ENCODE measurements at regions not wholly inside any gene's neighbourhood (a gene's known extent, or its start where the extent isn't known, plus 50 kb on each side); places are given as distances from the start of the nearest gene placed in this dataset.
"Not testable (repeated sequence)": the region's sequence is repeated elsewhere in the genome, so short reads cannot be mapped to it uniquely, and the experiment has no call there.

- no peak for TF ChIP-seq CTCF (conservative IDR thresholded peaks at IDR 0.05; ENCODE audit: low read depth, low read length)
- TF ChIP-seq EZH2 (IDR thresholded peaks at IDR 0.05; ENCODE audit: borderline replicate concordance, low read depth, low read length, poor library complexity, severe bottlenecking) = no peak
- no peaks in the 10 kb centered on the region for H3K9me3 ChIP-seq (ENCODE audit: low read depth, low read length, poor library complexity, severe bottlenecking)
- H3K4me3 ChIP-seq (ENCODE audit: low read depth, low read length, poor library complexity, severe bottlenecking) = no peak overlapping the region
- no peak overlapping the region for H3K27ac ChIP-seq (ENCODE audit: low read depth, low read length, poor library complexity, severe bottlenecking)
- no peaks in the 10 kb centered on the region for H3K4me1 ChIP-seq (ENCODE audit: insufficient read depth, low read length, poor library complexity, severe bottlenecking)
- H3K36me3 ChIP-seq (ENCODE audit: insufficient read depth, low read length, poor library complexity, severe bottlenecking) = no peaks in the 10 kb centered on the region
- BruUV-seq (replicated peaks) = no TSS peak
- intact Hi-C loops (cut with micrococcal nuclease; ENCODE audit: unreplicated experiment) = no loop called here
- no peaks in the 10 kb centered on the region for H3K27me3 ChIP-seq (replicated peaks; ENCODE audit: insufficient read depth, low read depth, low read length, poor library complexity)
- ChIA-PET POLR2A (ENCODE audit: low non-redundant PET) (no interaction called here), CTCF (no interaction called here)
- DNase-seq (ENCODE audit: low spot score) = no peak
Observed at GRCh38 chr4:55278316-55278715, 67.7 kb upstream of the SRD5A3 start.

- intact Hi-C loops (cut with micrococcal nuclease; ENCODE audit: unreplicated experiment); H3K36me3 ChIP-seq (ENCODE audit: insufficient read depth, low read length, poor library complexity, severe bottlenecking); H3K27me3 ChIP-seq (replicated peaks; ENCODE audit: insufficient read depth, low read depth, low read length, poor library complexity); H3K4me3 ChIP-seq (ENCODE audit: low read depth, low read length, poor library complexity, severe bottlenecking); CTCF ChIA-PET; H3K4me1 ChIP-seq (ENCODE audit: insufficient read depth, low read length, poor library complexity, severe bottlenecking); H3K9me3 ChIP-seq (ENCODE audit: low read depth, low read length, poor library complexity, severe bottlenecking); DNase-seq (ENCODE audit: low spot score); H3K27ac ChIP-seq (ENCODE audit: low read depth, low read length, poor library complexity, severe bottlenecking); BruUV-seq (replicated peaks); POLR2A ChIA-PET (ENCODE audit: low non-redundant PET): not testable (repeated sequence)
Observed at GRCh38 chr4:55280474-55280873, 65.6 kb upstream of the SRD5A3 start.

- DNase-seq (ENCODE audit: low spot score); intact Hi-C loops (cut with micrococcal nuclease; ENCODE audit: unreplicated experiment); H3K36me3 ChIP-seq (ENCODE audit: insufficient read depth, low read length, poor library complexity, severe bottlenecking); CTCF ChIA-PET; H3K27ac ChIP-seq (ENCODE audit: low read depth, low read length, poor library complexity, severe bottlenecking); H3K9me3 ChIP-seq (ENCODE audit: low read depth, low read length, poor library complexity, severe bottlenecking); POLR2A ChIA-PET (ENCODE audit: low non-redundant PET); H3K27me3 ChIP-seq (replicated peaks; ENCODE audit: insufficient read depth, low read depth, low read length, poor library complexity); H3K4me1 ChIP-seq (ENCODE audit: insufficient read depth, low read length, poor library complexity, severe bottlenecking); H3K4me3 ChIP-seq (ENCODE audit: low read depth, low read length, poor library complexity, severe bottlenecking); BruUV-seq (replicated peaks): not testable (repeated sequence)
Observed at GRCh38 chr4:55281118-55281683, 64.8 kb upstream of the SRD5A3 start.

GRCh38 chr4:55284331-55284730, 61.7 kb upstream of the SRD5A3 start:
- no peak for DNase-seq (ENCODE audit: low spot score)
- ChIA-PET POLR2A (ENCODE audit: low non-redundant PET) (no interaction called here), CTCF (no interaction called here)
- intact Hi-C loops (cut with micrococcal nuclease; ENCODE audit: unreplicated experiment) = no loop called here
- no peaks in the 10 kb centered on the region for H3K27me3 ChIP-seq (replicated peaks; ENCODE audit: insufficient read depth, low read depth, low read length, poor library complexity)
- no peaks in the 10 kb centered on the region for H3K9me3 ChIP-seq (ENCODE audit: low read depth, low read length, poor library complexity, severe bottlenecking)
- no peaks in the 10 kb centered on the region for H3K4me1 ChIP-seq (ENCODE audit: insufficient read depth, low read length, poor library complexity, severe bottlenecking)
- BruUV-seq (replicated peaks) = no TSS peak
- H3K27ac ChIP-seq (ENCODE audit: low read depth, low read length, poor library complexity, severe bottlenecking) = no peak overlapping the region
- no peak overlapping the region for H3K4me3 ChIP-seq (ENCODE audit: low read depth, low read length, poor library complexity, severe bottlenecking)
- no peaks in the 10 kb centered on the region for H3K36me3 ChIP-seq (ENCODE audit: insufficient read depth, low read length, poor library complexity, severe bottlenecking)
- TF ChIP-seq CTCF (conservative IDR thresholded peaks at IDR 0.05; ENCODE audit: low read depth, low read length) = no peak
- TF ChIP-seq EZH2 (IDR thresholded peaks at IDR 0.05; ENCODE audit: borderline replicate concordance, low read depth, low read length, poor library complexity, severe bottlenecking) = no peak

Measured in A673 (cell line).